ENCODE measurements at regions not wholly inside any gene's neighbourhood (a gene's known extent, or its start where the extent isn't known, plus 50 kb on each side); places are given as distances from the start of the nearest gene placed in this dataset.

DNA sequence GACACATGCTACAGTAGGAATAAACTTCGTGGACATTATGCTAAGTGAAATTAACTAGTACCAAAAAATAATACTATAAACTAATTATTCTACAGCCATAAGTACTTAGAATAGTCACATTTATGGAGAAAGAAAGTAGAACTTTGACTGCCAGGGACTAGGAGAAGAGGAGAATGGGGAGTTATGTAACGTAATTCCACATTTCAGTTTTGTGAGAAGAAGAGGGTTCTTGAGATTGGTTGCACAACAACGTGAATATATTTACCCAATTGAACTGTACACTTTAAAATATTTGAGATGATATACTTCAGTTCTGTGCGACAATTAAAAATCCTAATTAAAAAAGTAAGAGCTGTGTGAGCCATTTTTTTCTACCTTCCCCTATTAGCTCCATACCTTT, 1412.9 kb downstream of the PLA2G4A start:
- TF ChIP-seq, protein P1, sequence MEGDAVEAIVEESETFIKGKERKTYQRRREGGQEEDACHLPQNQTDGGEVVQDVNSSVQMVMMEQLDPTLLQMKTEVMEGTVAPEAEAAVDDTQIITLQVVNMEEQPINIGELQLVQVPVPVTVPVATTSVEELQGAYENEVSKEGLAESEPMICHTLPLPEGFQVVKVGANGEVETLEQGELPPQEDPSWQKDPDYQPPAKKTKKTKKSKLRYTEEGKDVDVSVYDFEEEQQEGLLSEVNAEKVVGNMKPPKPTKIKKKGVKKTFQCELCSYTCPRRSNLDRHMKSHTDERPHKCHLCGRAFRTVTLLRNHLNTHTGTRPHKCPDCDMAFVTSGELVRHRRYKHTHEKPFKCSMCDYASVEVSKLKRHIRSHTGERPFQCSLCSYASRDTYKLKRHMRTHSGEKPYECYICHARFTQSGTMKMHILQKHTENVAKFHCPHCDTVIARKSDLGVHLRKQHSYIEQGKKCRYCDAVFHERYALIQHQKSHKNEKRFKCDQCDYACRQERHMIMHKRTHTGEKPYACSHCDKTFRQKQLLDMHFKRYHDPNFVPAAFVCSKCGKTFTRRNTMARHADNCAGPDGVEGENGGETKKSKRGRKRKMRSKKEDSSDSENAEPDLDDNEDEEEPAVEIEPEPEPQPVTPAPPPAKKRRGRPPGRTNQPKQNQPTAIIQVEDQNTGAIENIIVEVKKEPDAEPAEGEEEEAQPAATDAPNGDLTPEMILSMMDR (IDR thresholded peaks at IDR 0.05), result no peak
- TF ChIP-seq POLR2A (IDR thresholded peaks at IDR 0.05), result no peak
- no peak for DNase-seq (ENCODE audit: low spot score in 2 of 2)
- intact Hi-C loops (cut with DNase I; ENCODE audit: low total_unique reads), result no loop called here
- H3K4me3 ChIP-seq (ENCODE audit: low read depth, poor library complexity, severe bottlenecking), result no peak overlapping the region
- WGBS, 2 donors, result 80 to 82% methylated on average over 4 of the region's 4 CpGs

DNA sequence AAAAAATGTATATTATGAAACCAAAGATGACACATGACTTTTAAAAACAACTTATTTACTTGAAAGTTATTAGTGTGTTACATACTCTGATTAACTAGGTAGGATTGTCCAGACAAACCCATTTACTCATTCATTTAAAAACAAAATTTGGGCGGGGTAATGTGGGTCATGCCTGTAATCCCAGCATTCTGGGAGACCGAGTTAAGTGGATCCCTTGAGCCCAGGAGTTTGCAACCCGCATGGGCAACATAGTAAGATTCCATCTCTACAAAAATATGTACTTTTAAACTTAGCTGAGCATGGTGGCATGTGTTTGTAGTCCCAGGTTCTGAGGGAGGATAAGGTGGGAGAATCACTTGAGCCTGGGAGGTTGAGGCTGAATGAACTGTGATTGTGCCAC, 1414.7 kb downstream of the PLA2G4A start:
- H3K4me3 ChIP-seq (ENCODE audit: low read depth, poor library complexity, severe bottlenecking), result no peak overlapping the region
- no peak for DNase-seq (ENCODE audit: low spot score in 2 of 2)
- TF ChIP-seq, protein P1 (IDR thresholded peaks at IDR 0.05), result no peak
- no peak for TF ChIP-seq POLR2A (IDR thresholded peaks at IDR 0.05)
- intact Hi-C loops (cut with DNase I; ENCODE audit: low total_unique reads), result no loop called here
- 75 to 84% methylated on average over 3 of the region's 3 CpGs for WGBS, 2 donors

DNA sequence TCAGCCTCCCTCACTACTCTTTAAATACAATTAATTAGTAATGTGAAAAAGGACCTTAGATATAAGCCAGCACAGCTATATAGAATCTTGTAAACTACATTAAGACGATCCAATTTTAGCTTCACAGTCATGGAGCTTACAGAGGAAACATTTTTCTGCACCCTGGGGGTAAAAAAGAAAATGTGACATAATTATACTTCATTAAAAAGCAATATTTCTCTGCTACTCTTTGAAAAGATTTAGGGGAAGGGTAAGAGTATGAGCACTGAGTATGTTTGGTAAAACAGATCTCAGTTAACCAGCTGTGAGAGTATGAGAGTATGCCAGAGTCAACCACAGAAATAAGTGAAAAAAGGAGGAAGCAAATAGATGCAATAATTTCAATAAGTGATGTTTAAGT, 1415.9 kb downstream of the PLA2G4A start:
- 37 to 44% methylated on average over 1 of the region's 1 CpG for WGBS, 2 donors
- intact Hi-C loops (cut with DNase I; ENCODE audit: low total_unique reads), result no loop called here
- no peak overlapping the region for H3K4me3 ChIP-seq (ENCODE audit: low read depth, poor library complexity, severe bottlenecking)
- TF ChIP-seq POLR2A (IDR thresholded peaks at IDR 0.05), result no peak
- TF ChIP-seq, protein P1 (IDR thresholded peaks at IDR 0.05), result no peak
- DNase-seq (ENCODE audit: low spot score in 2 of 2), result no peak

DNA sequence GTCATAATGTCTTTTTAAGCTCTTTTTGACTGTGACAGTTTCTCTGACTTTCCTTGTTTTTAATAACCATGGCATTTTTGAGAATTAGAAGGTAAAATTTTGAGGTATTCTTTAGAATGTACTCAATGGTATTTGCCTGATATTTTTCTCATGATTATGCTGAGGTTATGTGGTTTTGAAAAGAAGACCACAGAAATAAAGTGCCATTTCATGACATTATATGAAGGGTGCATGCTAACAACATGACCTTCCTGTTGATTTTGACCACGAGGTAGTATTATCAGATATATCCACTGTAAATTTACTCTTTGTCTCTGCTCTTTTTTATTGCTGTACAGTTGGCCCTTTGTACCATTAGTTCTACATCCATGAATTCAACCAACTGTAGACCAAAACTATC, 1418.5 kb downstream of the PLA2G4A start:
- 44 to 53% methylated on average over 1 of the region's 1 CpG for WGBS, 2 donors
- no peak overlapping the region for H3K4me3 ChIP-seq (ENCODE audit: low read depth, poor library complexity, severe bottlenecking)
- no peak for DNase-seq (ENCODE audit: low spot score in 2 of 2)
- intact Hi-C loops (cut with DNase I; ENCODE audit: low total_unique reads), result no loop called here
- no peak for TF ChIP-seq POLR2A (IDR thresholded peaks at IDR 0.05)
- TF ChIP-seq, protein P1 (IDR thresholded peaks at IDR 0.05), result no peak

DNA sequence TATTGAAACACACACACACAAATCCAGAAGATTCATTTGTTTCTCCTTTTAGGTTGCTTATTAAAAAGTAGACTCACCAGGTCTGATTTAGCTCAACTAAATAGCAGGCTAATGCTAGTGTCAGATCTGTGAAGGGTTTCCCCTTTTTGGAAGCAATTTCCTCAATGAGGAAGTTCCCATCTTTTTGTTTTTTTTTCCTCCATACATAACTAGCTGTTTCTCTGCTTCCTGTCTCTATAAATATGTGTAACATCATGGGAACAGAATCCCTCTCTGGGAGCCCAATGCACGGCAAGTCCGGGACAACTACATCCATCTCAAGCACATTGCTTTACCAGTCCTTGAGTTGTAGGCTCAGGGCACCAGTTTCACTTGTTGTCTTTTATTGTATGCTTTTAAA, 1421.1 kb downstream of the PLA2G4A start:
- intact Hi-C loops (cut with DNase I; ENCODE audit: low total_unique reads), result no loop called here
- no peak for TF ChIP-seq POLR2A (IDR thresholded peaks at IDR 0.05)
- TF ChIP-seq, protein P1 (IDR thresholded peaks at IDR 0.05), result no peak
- 40 to 61% methylated on average over 2 of the region's 2 CpGs for WGBS, 2 donors
- DNase-seq (ENCODE audit: low spot score in 2 of 2), result no peak
- no peak overlapping the region for H3K4me3 ChIP-seq (ENCODE audit: low read depth, poor library complexity, severe bottlenecking)

GRCh38 chr1:188251036-188251435, 1422.3 kb downstream of the PLA2G4A start:
- intact Hi-C loops (cut with DNase I; ENCODE audit: low total_unique reads), result no loop called here
- WGBS, 2 donors, result 78 to 87% methylated on average over 1 of the region's 1 CpG
- H3K4me3 ChIP-seq (ENCODE audit: low read depth, poor library complexity, severe bottlenecking), result no peak overlapping the region
- DNase-seq (ENCODE audit: low spot score in 2 of 2), result no peak
- no peak for TF ChIP-seq POLR2A (IDR thresholded peaks at IDR 0.05)
